Stimulated activated CD4-positive, alpha-beta T cell treated with anti-CD3 and anti-CD28 coated beads, Interleukin-4, amount 100 ng/mL, for 48 hours (primary cell): ENCODE measurements at regions not wholly inside any gene's neighbourhood (a gene's known extent, or its start where the extent isn't known, plus 50 kb on each side); places are given as distances from the start of the nearest gene placed in this dataset.
"Not testable (repeated sequence)": the region's sequence is repeated elsewhere in the genome, so short reads cannot be mapped to it uniquely, and the experiment has no call there.

Source experiments
- DNase-seq, 2 donors: peaks; one replicate each; pipeline ENCODE4 v3.0.0-alpha.2; 2020; ENCODE audit warnings: low read depth in 2 of 2

GRCh38 chr13:40039061-40039460 lies 383.6 kb downstream of the COG6 start:
- no peak for DNase-seq

- DNase-seq, result no peak
These were observed 387.5 kb downstream of the COG6 start for GRCh38 chr13:40042991-40043390.

- no peak for DNase-seq
These were observed 388.3 kb downstream of the COG6 start for GRCh38 chr13:40043764-40044163.

GRCh38 chr13:40047322-40047771 lies 391.9 kb downstream of the COG6 start:
- no peak for DNase-seq

- no peak for DNase-seq
These were observed 393.1 kb downstream of the COG6 start for GRCh38 chr13:40048551-40048950.

GRCh38 chr13:40052954-40053353 lies 397.5 kb downstream of the COG6 start:
- no peak for DNase-seq

GRCh38 chr13:40053401-40053800 lies 397.9 kb downstream of the COG6 start:
- no peak for DNase-seq

- DNase-seq, result not testable (repeated sequence)
These were observed 399.0 kb downstream of the COG6 start for GRCh38 chr13:40054422-40054821.

GRCh38 chr13:40056898-40057619 lies 401.6 kb downstream of the COG6 start:
- no peak for DNase-seq

GRCh38 chr13:40058757-40059236 lies 403.3 kb downstream of the COG6 start:
- DNase-seq, result no peak

GRCh38 chr13:40059540-40060232 lies 404.2 kb downstream of the COG6 start:
- DNase-seq, result no peak

GRCh38 chr13:40060296-40061007 lies 405.0 kb downstream of the COG6 start:
- DNase-seq, result peak; percentile 27 to 68

- no peak for DNase-seq
These were observed 406.3 kb downstream of the COG6 start for GRCh38 chr13:40061466-40062450.

GRCh38 chr13:40063278-40063698 lies 407.8 kb downstream of the COG6 start:
- no peak for DNase-seq

- no peak for DNase-seq
These were observed 408.2 kb downstream of the COG6 start for GRCh38 chr13:40063703-40064102.

GRCh38 chr13:40064154-40065097 lies 409.0 kb downstream of the COG6 start:
- no peak for DNase-seq

GRCh38 chr13:40069173-40070044 lies 413.9 kb downstream of the COG6 start:
- peak; percentile 56 to 69 for DNase-seq

- no peak for DNase-seq
These were observed 414.9 kb downstream of the COG6 start for GRCh38 chr13:40070357-40070756.

- DNase-seq, result no peak
These were observed 417.2 kb downstream of the COG6 start for GRCh38 chr13:40072663-40073120.
